AML-193 (cell line): ENCODE measurements at regions not wholly inside any gene's neighbourhood (a gene's known extent, or its start where the extent isn't known, plus 50 kb on each side); places are given as distances from the start of the nearest gene placed in this dataset.

ENCODE experiments used
- DNase-seq, 2 experiments: peaks; one replicate each; lab custom pipeline; 2025; lab: John Stamatoyannopoulos, UW

DNA sequence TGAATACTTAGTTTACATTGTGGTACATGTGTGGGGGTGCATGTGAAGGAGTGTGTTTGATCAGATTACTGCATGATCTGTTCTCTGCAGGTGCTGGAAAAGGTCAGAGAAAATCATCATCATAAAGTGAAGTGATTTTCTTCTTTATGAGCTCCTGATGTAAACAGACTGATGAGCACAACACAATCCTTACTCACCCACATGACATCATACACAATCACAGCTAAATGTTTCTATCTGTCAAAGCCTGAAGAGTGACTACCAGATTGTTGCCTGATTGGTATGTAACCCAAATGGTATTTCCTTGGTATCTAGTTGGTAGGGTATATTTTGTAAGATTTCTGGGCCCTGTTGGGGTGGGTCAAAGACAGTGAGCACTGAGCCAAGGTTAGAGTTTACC is 270.8 kb downstream of the FOXG1 start:
- DNase-seq = no peak

DNA sequence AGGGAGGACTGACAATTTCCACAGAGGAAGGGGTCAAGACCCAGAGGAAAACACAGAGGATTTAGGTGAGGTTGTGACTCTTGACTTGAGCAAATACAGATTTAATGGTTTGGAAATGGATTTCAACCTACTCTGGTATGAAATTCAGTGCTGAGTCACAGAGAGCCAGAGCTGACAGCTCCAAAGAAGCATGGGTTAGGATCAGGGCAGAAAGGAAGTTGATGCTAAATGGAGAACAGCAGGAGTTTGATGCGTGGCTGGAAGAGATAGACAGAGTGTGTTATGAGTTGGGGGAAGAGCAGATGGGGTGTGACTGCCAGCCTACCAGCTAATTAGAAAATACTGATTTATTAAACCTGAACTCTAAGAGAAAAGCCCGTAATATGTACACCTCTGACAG is 272.6 kb downstream of the FOXG1 start:
- no peak for DNase-seq

DNA sequence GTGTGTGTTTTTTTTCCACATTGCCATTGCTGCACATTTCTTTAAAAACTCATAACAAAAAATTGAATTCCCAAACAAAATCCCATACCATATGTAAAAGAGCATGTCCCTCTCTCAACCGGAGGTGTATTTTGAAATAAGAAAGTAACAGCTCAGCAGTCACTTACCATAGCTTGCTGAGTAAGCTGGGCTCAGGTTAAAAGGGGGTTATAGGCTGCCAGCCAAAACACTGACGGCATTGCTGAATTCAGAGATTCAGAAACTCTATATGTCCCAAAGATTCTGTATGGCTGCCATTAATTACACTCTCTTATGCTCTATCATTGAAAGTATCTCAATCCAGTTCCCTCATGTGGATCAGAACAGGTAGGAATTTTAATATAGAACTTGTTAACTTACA is 276.0 kb downstream of the FOXG1 start:
- no peak for DNase-seq

DNA sequence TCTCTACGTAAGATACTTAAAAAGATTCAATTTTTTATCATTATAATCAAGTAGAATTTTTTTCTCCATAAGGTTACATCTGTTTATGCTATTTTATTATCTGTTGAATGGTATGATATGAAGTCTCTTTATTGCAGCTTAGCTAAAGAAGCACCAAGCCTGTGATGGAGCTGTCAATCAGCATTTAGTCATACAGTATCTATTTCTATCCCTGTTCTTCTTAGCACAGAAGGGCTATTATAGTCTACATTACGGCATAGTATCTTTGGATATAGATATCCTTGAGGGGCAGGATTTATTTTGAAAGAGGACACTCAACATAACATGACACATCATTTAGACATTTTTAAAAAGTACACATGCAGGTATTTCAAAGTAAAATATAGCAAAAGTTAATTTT is 277.1 kb downstream of the FOXG1 start:
- DNase-seq = no peak

DNA sequence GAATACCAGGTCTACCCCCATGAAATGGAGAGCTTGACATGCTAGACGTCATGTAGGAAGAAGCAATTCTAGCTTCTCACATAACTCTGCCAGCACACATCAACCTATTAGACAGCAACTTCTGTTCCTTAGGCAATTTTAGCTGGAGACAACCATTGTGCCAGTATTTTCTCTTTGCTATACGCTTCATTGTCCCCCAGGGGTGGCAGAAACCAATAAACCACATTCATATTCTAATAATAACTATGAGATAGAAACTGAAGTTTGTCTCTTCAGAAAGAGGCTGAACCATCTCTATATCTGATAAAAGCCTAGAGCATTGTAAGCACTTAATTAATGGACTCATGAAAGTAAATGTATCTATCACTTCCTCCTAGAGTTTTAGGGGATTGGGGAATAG is 278.6 kb downstream of the FOXG1 start:
- no peak for DNase-seq

DNA sequence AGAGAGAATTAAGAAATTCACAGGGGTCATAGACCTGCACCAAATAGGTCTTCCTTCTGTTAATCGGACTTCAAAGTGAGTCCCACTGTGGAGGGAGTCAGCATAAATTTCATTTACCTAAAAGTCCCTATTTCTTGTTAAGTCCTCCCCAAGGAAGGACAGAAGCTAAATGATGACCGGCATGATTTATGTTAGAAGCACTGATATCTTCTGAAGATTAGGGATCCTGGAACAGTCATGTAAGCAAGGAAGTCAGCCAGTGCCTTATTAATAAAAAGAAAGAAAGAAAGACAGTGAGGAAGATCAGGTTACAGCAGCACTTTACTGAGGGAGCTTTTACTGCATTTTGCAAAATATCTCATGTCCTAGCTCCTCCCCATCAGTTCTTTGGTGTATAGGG is 287.5 kb downstream of the FOXG1 start:
- DNase-seq = no peak

DNA sequence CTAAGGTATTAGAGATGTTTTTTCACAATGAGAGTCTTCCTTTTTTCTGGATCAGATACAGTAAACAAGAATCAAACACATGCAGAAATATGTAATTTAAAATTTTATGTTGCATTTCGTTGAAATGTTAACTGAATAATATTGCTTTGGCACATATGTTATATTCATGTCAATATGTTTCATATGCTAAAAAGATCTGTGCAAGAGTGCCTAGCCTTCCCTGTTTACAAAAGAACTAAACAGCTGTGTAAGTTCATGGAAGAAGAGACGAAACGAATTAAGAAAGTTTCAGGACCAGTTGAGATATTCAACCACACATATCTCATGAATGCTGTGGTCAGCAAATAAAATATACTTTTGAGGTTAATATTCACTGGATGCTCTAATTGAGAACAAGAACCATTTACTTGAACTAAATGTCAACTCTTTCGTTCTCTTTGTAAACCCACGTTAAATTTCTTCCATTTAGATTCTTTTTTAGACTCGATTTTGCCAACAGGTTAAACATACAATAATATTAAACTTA is 289.5 kb downstream of the FOXG1 start:
- DNase-seq = no peak

DNA sequence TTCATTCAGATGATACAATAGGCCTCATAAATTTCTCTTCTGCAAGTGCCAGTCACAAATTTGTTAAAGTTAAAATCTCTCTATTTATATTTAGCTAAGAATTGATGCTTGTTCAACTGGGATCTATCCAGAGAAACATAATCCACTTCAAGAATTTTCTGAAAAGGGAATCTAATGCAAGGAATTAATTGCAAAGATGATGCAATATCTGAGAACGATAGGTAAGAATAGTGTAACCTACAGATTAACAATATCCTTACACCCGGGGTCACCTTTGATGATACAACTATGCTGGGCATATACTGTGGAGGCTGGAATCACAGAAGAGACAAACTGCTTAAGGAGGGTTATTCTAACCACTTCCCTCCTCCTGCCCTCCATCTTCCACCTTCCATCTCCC is 295.1 kb downstream of the FOXG1 start:
- no peak for DNase-seq

DNA sequence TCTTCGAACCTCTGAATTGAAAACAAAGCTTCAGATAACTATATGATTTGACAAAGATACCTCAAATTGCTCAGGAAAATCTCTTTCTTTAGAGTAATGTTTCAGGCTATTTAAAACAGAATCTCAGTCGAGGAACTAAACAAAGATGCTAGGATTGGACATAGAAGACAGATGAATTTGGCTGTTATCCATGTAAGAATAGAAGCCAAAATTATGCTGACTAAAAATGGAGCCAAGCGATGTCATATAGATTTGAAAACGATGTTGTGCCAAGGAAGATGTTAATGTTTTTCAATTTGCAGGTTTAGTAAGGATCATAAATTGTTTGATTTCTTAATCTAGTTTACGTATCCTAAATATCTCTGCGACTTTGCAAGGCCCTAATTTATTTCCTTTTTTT is 295.9 kb downstream of the FOXG1 start:
- DNase-seq = no peak

DNA sequence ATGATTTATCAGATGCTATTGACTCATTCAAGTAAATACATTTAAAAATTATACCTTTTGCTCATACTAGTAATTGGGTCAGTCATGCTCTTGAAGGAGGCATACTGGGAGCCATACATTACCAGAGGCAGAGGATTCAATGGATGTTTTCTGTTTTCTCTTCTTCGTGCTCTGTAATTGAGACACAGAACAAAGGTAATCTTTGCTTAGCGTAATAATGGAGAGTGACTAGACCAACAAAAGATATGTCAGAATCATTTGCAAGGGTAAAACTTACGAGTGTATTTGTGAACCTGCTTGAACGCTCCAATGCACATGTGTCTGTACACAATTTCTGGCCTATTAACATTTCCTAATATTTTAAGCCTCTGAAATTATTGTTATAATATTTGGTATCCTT is 296.4 kb downstream of the FOXG1 start:
- no peak for DNase-seq

DNA sequence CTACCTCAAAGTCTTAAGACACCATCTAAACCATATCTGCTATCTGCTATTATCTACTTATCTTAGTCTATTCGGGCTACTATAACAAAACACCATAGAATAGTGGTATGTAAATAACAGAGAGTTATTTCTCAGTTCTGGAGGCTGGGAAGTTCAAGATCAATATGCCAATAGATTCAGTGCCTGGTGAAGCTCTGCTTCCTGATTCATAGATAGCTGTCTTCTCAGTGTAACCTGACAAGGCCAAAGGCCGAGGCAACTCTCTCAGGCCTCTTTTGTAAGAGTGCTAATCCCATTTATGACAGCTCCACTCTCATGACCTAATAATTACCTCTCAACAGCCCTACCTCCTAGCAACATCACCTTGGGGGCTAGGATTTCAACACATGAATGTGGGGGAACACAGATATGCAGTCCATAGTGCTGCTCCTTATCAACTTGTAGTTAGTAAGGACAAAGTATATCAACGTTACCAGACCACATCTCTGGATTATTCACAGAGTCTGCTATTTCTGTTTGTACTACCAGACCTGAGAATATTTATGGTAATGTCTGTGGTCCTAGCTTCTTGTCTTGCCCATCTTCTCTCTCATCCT is 297.8 kb downstream of the FOXG1 start:
- DNase-seq = no peak

DNA sequence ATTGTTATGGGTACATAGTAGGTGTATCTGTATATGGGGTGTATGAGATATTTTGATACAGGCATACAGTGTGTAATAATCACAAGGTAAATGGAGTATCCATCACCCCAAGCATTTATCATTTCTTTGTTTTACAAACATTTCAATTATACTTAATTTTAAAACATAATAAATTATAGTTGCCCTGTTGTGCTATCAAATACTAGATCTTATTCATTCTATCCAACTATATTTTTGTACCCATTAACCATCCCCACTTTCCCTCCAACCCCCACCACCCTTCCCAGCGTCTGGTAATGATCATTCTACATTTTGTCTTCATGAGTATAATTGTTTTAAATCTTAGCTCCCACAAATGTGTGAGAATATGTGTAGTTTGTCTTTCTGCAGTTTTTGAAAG is 302.6 kb downstream of the FOXG1 start:
- DNase-seq = no peak

DNA sequence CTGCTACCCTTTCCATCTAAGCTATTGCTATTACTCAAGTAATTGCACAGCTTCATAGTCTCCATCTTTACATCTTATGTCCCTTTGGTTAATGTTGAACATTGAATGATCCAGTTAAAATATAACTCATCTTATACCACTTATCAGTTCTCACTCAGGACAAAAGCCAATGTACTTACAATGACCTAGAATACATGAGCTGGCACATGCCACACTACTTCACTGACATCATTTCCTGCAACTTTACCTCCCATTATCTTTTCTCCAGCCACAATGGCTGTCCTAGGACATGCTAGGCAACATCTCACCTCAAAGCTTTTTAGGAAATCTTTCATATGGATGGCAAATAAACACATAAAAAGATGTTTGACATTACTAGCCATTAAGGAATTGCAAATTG is 309.2 kb downstream of the FOXG1 start:
- no peak for DNase-seq

DNA sequence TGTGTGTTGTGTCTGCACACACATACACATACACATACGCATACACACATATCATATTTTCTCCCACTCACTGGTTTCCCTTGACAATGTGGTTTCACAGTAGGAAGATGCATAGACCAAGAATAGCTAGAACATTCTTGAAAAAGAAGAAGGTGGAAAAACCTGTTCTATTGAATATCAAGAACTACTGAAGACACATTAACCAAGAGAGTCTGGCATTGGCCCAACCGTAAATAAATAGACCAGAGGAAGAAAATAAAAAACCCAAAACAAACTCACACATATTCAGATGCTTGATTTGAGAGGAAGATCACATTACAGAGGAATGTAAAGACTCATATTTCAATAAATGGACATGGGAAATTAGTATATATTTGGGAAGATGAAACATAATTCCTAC is 311.3 kb downstream of the FOXG1 start:
- DNase-seq = no peak

DNA sequence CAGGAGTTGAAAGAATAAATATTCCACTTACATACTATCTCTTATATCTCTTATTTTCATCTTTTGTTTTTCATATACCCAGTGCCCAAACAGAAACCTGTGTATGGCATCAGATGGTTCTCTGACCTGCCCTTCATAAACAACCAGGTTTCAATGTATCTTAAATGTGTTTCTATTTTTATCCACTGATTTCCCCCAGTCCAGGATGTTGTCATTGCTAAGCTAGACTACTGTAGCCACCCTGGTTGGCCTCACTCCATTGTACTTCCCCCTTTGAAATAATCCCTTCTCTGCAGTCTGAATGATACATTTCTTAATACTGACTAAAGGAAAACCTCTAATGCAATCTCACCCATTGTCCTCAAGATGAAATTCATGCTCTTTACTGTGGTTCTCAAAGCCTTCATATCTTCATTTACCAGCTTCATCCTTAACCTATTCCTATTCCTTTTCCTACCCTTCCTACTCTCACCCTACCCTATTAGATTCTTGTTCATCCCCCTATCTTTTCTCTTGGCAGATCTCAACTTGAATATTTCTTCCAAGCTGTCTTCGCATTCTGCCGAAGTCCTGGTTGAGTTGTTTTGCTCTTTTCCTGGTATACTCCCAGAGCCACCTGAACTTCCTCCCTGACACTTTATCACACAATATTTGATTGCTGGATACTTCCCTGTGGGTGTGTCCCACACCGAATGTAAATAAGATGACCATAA is 312.4 kb downstream of the FOXG1 start:
- DNase-seq = no peak

DNA sequence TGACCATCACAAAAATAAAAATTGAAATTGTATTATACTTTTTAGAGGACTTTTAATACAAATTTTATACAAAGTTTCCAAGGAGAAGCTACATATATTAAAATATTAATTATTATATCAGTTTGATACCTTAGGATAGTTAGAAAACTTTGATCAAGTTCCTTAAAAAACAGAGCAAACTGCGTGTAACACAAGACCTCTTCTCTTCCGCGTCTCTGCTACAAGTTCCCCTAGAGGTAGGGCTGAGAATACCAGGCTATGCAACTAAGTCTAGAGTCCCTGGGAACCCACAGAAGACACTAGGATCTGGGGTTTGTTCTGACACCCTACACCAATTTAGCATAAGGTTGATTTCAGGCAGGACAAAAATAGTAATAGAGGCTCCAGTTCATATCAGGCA is 319.0 kb downstream of the FOXG1 start:
- DNase-seq = no peak

DNA sequence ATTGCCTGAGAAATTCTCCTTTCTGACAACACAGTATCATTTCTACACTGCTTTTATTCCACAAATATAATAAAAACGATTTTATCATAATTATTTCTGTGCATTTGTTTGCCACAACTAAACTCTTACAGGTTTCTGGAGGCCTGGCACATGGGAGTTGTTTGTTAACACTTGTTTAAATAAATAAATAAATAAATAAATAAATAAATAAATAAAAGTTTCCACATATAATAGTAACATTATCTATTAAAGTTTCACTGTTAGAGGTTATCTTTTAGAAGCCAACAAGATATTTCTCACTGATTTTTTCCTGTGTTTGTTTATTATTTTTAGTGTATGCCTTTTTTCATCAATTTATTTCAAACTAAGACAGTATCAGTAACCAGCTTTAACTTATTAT is 323.3 kb downstream of the FOXG1 start:
- DNase-seq = no peak

DNA sequence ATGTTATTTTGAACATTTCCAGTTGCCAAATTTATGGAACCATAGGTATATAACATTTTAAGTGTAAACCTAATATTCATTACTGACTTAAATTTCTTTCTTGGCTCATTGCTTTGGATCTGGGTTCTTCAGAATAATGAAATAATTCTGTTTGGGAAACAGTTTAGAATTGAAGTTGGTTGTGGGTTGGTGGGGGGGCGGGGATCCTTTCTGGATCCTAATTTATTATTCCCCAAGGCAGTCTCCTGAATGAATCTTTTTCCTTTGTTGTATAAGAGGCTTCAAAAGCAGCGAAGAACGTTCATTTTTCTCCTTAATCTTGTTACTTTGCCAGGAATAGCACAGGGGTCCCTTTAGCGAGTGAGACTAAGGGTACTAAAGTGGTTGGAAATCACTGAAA is 325.5 kb downstream of the FOXG1 start:
- DNase-seq = no peak

DNA sequence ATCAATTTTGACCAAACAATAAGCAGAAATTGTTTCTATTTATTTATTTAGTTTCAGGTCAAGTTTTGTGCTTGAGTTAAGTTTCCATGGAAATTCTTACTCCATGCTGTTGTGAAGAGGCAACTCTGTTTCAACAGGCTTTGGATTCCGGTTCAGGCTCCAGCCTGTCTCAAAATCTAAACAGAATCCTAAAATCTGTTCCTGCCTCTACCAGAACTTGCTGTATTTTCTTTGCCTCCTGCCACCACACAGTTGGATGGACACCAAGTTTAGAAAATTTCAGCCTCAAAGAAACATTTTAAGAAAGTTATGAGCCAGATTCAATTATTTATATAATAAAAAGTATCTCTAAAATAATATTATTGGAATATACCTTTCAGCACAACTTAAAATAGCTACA is 330.9 kb downstream of the FOXG1 start:
- DNase-seq = no peak

DNA sequence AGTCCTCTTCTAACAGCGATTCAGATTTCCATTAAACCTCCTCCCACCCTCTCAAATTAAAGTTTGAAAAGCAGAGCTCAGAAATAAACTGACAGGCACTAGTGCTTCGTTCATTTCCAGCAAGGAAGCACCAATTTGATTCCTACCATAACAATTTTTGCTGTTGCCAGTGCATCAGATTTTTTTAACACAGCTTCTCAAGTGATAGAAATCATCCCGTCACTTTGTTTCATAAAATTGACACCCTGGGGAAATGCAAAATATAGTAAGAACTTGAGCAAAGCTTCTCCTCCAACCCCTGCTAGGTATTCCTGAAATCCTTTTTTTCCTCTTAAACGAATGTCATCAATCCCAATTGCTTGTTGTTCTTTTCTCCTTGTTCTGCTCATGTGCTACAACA is 332.1 kb downstream of the FOXG1 start:
- no peak for DNase-seq

DNA sequence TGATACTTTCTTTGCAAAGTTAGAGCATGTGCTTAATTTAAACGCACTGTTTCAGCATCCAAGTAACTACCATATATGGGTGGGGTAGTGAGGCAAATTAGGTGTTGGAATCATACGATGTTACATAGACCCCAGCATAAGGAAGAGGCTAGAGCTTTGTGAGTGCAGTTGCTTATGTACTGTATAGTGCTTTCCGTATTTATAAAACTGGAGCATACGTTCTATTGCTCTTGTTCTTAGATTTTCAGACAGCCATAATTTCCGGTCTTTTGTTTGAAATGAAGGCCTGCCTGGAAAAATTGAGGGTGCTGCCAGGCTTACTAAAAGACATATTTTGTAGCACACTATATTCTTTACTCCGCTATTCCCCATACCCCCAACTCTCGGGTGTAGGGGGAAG is 335.7 kb downstream of the FOXG1 start:
- no peak for DNase-seq

DNA sequence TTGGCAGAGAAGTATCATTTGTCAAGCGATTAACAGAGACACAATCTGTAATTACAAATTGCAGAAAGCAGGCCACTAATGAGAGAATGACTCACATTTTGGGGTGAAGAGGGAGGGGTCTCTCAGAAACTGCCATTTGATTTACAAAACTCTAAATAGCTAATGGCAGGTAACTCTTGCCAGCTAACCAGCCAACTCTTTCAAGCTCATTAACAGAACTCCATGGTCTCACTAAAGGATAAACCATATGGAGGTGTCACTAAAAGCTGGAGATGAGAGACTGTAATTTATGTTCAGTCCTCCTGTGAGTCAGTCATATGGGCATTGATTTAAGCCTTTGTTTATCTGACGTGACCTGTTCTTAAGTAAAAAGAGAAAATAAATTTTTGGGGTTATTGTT is 336.4 kb downstream of the FOXG1 start:
- no peak for DNase-seq

DNA sequence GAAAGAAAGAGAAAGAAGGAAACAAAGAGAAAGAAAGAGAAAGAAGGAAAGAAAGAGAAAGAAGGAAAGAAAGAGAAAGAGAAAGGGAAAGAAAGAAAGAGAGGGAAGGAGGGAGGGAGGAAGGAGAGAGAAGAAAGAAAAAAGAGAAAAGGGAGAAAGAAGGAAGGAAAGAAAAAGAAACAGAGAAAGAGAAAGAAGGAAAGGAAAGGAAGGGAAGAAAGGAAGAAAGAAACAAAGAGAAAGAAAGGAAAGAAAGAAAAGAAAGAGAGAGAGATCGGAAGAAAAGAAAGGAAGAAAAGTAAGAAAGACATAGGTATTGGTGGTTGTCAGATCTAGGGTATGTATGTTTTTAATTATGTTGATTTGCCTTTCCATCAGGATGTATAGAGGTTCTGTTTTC is 342.3 kb downstream of the FOXG1 start:
- no peak for DNase-seq

DNA sequence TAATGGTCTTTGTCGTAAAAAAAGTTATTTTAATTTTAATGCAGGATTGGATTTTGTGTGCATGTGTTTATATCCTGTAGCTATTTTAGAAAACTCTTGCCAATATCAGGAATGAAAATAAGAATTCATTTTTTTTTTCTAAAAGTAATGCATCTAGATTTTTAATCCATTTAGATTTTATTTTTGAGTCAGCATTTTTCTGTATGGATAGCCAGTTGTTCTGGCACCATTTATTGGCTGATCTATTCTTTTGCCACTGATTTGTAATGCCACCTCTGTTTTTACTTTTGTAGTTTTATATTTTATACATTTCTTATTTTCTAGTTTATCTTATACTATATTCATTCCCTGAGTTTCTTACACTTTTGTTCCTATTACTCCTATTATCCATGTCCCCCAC is 343.0 kb downstream of the FOXG1 start:
- no peak for DNase-seq
